ENCODE measurements at regions not wholly inside any gene's neighbourhood (a gene's known extent, or its start where the extent isn't known, plus 50 kb on each side); places are given as distances from the start of the nearest gene placed in this dataset.

- Mint-ChIP-seq H3K27ac (ENCODE audit: unreplicated experiment) (no peak overlapping the region), H3K9me3 (ENCODE audit: unreplicated experiment) (no peaks in the 10 kb centered on the region), H3K4me1 (ENCODE audit: unreplicated experiment) (no peaks in the 10 kb centered on the region), H3K27me3 (ENCODE audit: unreplicated experiment) (no peaks in the 10 kb centered on the region), H3K4me3 (ENCODE audit: unreplicated experiment) (no peak overlapping the region), H3K36me3 (ENCODE audit: low read depth, unreplicated experiment) (no peaks in the 10 kb centered on the region)
- no peak for TF ChIP-seq CTCF (IDR thresholded peaks at IDR 0.05; ENCODE audit: unreplicated experiment)
- DNase-seq (ENCODE audit: low spot score): no peak
Observed at GRCh38 chr5:97458851-97459250, 275.8 kb upstream of the RIOK2 start.

GRCh38 chr5:97471951-97472350, 288.9 kb upstream of the RIOK2 start:
- Mint-ChIP-seq H3K4me3 (ENCODE audit: unreplicated experiment) (no peak overlapping the region), H3K27ac (ENCODE audit: unreplicated experiment) (no peak overlapping the region), H3K27me3 (ENCODE audit: unreplicated experiment) (peaks cover 6% of the 10 kb centered on the region), H3K9me3 (ENCODE audit: unreplicated experiment) (no peaks in the 10 kb centered on the region), H3K36me3 (ENCODE audit: low read depth, unreplicated experiment) (peaks cover 9% of the 10 kb centered on the region), H3K4me1 (ENCODE audit: unreplicated experiment) (no peaks in the 10 kb centered on the region)
- no peak for DNase-seq (ENCODE audit: low spot score)
- no peak for TF ChIP-seq CTCF (IDR thresholded peaks at IDR 0.05; ENCODE audit: unreplicated experiment)

GRCh38 chr5:97475847-97476246, 292.8 kb upstream of the RIOK2 start:
- no peaks in the 10 kb centered on the region for H3K9me3 Mint-ChIP-seq (ENCODE audit: unreplicated experiment)
- H3K27ac Mint-ChIP-seq (ENCODE audit: unreplicated experiment): no peak overlapping the region
- no peak overlapping the region for H3K4me3 Mint-ChIP-seq (ENCODE audit: unreplicated experiment)
- no peaks in the 10 kb centered on the region for H3K36me3 Mint-ChIP-seq (ENCODE audit: low read depth, unreplicated experiment)
- peaks cover 2% of the 10 kb centered on the region for H3K27me3 Mint-ChIP-seq (ENCODE audit: unreplicated experiment)
- DNase-seq (ENCODE audit: low spot score): no peak
- H3K4me1 Mint-ChIP-seq (ENCODE audit: unreplicated experiment): peaks cover 6% of the 10 kb centered on the region
- no peak for TF ChIP-seq CTCF (IDR thresholded peaks at IDR 0.05; ENCODE audit: unreplicated experiment)

GRCh38 chr5:97476852-97477534, 293.9 kb upstream of the RIOK2 start:
- H3K4me3 Mint-ChIP-seq (ENCODE audit: unreplicated experiment): no peak overlapping the region
- no peaks in the 10 kb centered on the region for H3K9me3 Mint-ChIP-seq (ENCODE audit: unreplicated experiment)
- H3K27ac Mint-ChIP-seq (ENCODE audit: unreplicated experiment): no peak overlapping the region
- TF ChIP-seq CTCF (IDR thresholded peaks at IDR 0.05; ENCODE audit: unreplicated experiment): no peak
- DNase-seq (ENCODE audit: low spot score): no peak
- H3K4me1 Mint-ChIP-seq (ENCODE audit: unreplicated experiment): peaks cover 6% of the 10 kb centered on the region
- no peaks in the 10 kb centered on the region for H3K36me3 Mint-ChIP-seq (ENCODE audit: low read depth, unreplicated experiment)
- peaks cover 2% of the 10 kb centered on the region for H3K27me3 Mint-ChIP-seq (ENCODE audit: unreplicated experiment)

- Mint-ChIP-seq H3K4me1 (ENCODE audit: unreplicated experiment) (peaks cover 6% of the 10 kb centered on the region), H3K9me3 (ENCODE audit: unreplicated experiment) (no peaks in the 10 kb centered on the region), H3K27me3 (ENCODE audit: unreplicated experiment) (no peaks in the 10 kb centered on the region), H3K27ac (ENCODE audit: unreplicated experiment) (peak overlapping the region; percentile 43), H3K36me3 (ENCODE audit: low read depth, unreplicated experiment) (no peaks in the 10 kb centered on the region), H3K4me3 (ENCODE audit: unreplicated experiment) (no peak overlapping the region)
- no peak for DNase-seq (ENCODE audit: low spot score)
- no peak for TF ChIP-seq CTCF (IDR thresholded peaks at IDR 0.05; ENCODE audit: unreplicated experiment)
Observed at GRCh38 chr5:97478483-97478882, 295.4 kb upstream of the RIOK2 start.

Data from endothelial cell (in vitro differentiated cells).